Activated CD8-positive, alpha-beta T cell treated with anti-CD3 and anti-CD28 coated beads, Interleukin-2, amount 10 ng/mL, durations not matched to agents 7 days and 5 days (primary cell): ENCODE measurements at regions not wholly inside any gene's neighbourhood (a gene's known extent, or its start where the extent isn't known, plus 50 kb on each side); places are given as distances from the start of the nearest gene placed in this dataset.
"Not testable (repeated sequence)": the region's sequence is repeated elsewhere in the genome, so short reads cannot be mapped to it uniquely, and the experiment has no call there.

ENCODE experiments used
- ATAC-seq: fragments of 150-1000 bp; cut with Tn5 transposase; one replicate; pipeline ENCODE4 v1.10.0; 2021; ENCODE audit warnings: moderate library complexity
- CTCF ChIA-PET: fragments of 350-600 bp; sonication (Branson Sonifier 250); formaldehyde crosslinking; loops from one replicate; lab custom pipeline; 2021; ENCODE audit warnings: antibody characterized with exemption; lab: Charles Lee
- POLR2A ChIA-PET: fragments of 350-600 bp; sonication (Branson Sonifier 250); formaldehyde crosslinking; loops from one replicate; lab custom pipeline; 2021; ENCODE audit warnings: antibody characterized with exemption; lab: Charles Lee
- DNase-seq: peaks from one replicate; pipeline ENCODE4 v3.0.0-alpha.2; 2020
- H3K27ac Mint-ChIP-seq: one replicate; pipeline ENCODE4 v1.8.0; 2021; ENCODE audit warnings: mild to moderate bottlenecking, mixed read lengths
- H3K27me3 Mint-ChIP-seq: one replicate; pipeline ENCODE4 v1.8.0; 2021; ENCODE audit warnings: low read depth, mixed read lengths
- H3K36me3 Mint-ChIP-seq: one replicate; pipeline ENCODE4 v1.8.0; 2021; ENCODE audit warnings: low read depth, mixed read lengths
- H3K4me1 Mint-ChIP-seq: one replicate; pipeline ENCODE4 v1.8.0; 2021; ENCODE audit warnings: low read depth, mixed read lengths
- H3K4me3 Mint-ChIP-seq: one replicate; pipeline ENCODE4 v1.8.0; 2021; ENCODE audit warnings: mild to moderate bottlenecking, mixed read lengths
- H3K9me3 Mint-ChIP-seq: one replicate; pipeline ENCODE4 v1.8.0; 2022; ENCODE audit warnings: mixed read lengths; ENCODE audit not compliant: insufficient read depth

DNA sequence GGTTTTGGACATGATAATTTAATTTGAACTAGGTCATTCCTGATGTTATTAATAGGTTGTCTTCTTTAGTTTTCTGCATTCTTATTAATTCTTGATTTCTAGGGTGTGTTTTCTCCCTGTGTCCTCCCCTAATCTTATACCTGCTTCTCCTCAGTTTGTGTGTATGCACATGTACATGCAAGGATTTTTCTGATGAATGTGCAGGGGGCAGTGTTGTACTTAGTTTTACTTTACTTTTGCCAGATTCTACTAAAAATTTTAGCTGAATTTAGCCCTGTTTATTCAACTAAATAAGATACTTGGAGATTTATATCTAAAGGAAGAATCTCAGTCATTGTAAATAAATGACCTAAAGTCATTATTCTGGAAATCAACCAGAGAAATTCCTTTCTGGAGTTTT is 144.8 kb downstream of the SEPTIN7 start:
- H3K27me3 Mint-ChIP-seq, H3K4me1 Mint-ChIP-seq, H3K9me3 Mint-ChIP-seq, H3K27ac Mint-ChIP-seq, POLR2A ChIA-PET, ATAC-seq, DNase-seq, CTCF ChIA-PET, H3K36me3 Mint-ChIP-seq, H3K4me3 Mint-ChIP-seq: not testable (repeated sequence)

DNA sequence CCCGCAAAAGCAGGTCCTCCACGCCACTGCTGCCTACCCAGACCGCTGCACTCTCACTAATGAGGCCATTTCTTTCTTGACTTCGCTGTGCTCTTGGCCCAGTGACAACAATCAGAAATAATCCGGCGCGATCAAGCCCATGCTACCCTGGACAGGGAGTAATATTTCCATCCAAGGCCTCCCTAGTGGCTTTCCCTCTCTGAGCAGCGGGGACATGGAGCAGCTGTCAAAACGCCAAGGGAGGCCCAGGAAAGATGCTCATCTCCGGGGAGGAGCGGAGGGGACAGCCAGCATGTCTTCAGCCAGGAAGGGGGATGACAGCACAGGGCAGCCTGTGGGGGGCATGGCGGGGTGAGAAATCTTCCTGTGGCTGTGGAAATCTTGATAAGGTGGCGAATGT is 154.9 kb downstream of the SEPTIN7 start:
- POLR2A ChIA-PET, ATAC-seq: not testable (repeated sequence)

DNA sequence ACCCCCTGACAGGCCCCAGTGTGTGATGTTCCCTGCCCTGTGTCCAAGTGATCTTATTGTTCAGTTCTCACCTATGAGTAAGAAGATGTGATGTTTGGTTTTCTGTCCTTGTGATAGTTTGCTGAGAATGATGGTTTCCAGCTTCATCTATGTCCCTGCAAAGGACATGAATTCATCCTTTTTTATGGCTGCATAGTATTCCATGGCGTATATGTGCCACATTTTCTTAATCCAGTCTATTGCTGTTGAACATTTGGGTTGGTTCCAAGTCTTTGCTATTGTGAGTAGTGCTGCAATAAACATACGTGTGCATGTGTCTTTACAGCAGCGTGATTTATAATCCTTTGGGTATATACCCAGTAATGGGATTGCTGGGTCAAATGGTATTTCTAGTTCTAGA is 156.1 kb downstream of the SEPTIN7 start:
- ATAC-seq, H3K4me1 Mint-ChIP-seq, CTCF ChIA-PET, H3K36me3 Mint-ChIP-seq, DNase-seq, POLR2A ChIA-PET, H3K27me3 Mint-ChIP-seq, H3K4me3 Mint-ChIP-seq, H3K27ac Mint-ChIP-seq, H3K9me3 Mint-ChIP-seq: not testable (repeated sequence)

More for the DNA sequence above, 154.9 kb downstream of the SEPTIN7 start:
- H3K36me3 Mint-ChIP-seq, H3K4me1 Mint-ChIP-seq, H3K9me3 Mint-ChIP-seq, CTCF ChIA-PET, H3K27me3 Mint-ChIP-seq, H3K4me3 Mint-ChIP-seq, DNase-seq, H3K27ac Mint-ChIP-seq: not testable (repeated sequence)

DNA sequence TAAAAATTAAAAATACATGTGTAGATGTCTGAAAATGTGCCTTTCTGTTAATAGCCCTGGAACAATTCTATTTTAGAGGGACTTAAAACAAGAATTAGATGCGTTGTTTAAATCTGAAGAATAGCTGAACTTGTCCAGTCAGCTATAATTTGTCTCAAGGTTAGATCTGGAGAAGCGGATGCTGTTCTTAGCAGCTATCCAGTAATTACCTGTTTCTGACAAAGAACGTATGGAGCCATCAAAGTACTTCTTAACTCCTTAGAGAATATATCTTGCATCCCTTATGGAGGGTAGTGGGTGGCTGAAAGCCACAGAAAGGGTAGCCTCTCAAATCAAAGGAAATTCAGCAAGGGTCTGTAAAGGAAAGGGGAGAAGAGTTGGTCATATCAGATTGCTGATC is 160.4 kb downstream of the SEPTIN7 start:
- H3K27ac Mint-ChIP-seq, ATAC-seq, H3K4me1 Mint-ChIP-seq, H3K9me3 Mint-ChIP-seq, POLR2A ChIA-PET, H3K27me3 Mint-ChIP-seq, CTCF ChIA-PET, DNase-seq, H3K36me3 Mint-ChIP-seq, H3K4me3 Mint-ChIP-seq: not testable (repeated sequence)

DNA sequence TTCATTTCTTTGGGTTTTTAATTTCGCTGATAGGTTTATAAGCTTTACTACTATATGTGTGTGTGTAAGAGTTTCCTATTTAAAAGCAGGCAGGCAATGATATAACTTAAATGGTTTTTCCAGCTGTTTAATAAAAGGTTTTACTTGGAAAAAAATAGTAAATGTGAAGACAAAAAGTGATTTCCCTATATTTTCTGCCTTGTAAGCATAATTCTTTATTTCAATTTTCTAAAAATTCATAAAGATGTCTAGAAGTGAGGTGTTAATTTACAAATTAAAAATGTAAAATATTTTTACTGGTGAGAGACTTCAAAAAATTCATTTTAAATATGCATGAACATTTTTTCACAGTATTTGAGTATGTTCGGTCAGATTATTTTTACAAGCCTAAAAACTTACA is 161.8 kb downstream of the SEPTIN7 start:
- POLR2A ChIA-PET, CTCF ChIA-PET, H3K36me3 Mint-ChIP-seq, ATAC-seq, H3K27me3 Mint-ChIP-seq, H3K27ac Mint-ChIP-seq, H3K4me3 Mint-ChIP-seq, H3K4me1 Mint-ChIP-seq, DNase-seq, H3K9me3 Mint-ChIP-seq: not testable (repeated sequence)

DNA sequence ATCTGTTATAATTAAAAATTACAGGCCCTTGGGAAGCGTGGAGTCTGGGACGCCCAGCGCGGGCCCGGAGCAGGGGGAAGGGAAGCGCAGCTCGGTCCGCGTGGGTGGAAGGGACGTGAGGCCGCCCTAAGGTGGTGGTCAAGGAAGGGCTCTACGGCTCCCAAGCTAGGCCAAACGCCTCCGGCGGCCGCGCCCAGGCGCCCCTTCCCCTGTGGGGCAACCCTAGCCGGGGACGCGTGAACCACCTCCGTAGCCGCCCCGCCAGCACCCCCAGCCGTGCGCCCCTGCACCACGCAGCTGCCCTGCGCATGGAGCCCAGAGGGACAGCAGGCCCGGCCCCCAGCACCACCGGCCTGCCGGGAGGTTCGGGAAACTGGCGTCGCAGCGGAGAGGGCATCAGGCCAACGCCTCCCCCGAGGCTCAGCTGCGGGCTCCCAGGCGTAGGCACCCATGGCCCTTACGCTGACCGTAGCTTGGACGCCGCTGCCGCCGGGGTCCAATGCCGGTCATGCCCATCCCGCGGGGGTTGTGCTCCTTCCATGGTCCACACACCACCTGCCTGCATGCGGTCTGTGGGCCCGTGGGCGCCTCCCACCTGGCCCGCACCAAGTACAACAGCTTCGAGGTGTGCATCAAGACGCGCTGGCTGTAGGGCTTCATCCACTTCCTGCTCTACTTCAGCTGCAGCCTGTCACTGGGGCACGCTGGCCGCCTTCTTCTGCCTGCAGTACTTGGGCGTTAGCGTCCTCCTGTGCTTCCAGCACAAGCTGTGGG is 166.7 kb downstream of the SEPTIN7 start:
- POLR2A ChIA-PET = no interaction called here
- no peaks in the 10 kb centered on the region for H3K9me3 Mint-ChIP-seq
- H3K36me3 Mint-ChIP-seq = no peaks in the 10 kb centered on the region
- no peak overlapping the region for H3K27ac Mint-ChIP-seq
- CTCF ChIA-PET = interaction anchor here (1.4 kb wide), 1 partner anchor 50 kb away, joined by 3 read pairs; no protein-coding TSS in a partner anchor
- H3K4me3 Mint-ChIP-seq = no peak overlapping the region
- no peaks in the 10 kb centered on the region for H3K4me1 Mint-ChIP-seq
- no peak for DNase-seq
- H3K27me3 Mint-ChIP-seq = peaks cover 17% of the 10 kb centered on the region
- ATAC-seq = no peak

DNA sequence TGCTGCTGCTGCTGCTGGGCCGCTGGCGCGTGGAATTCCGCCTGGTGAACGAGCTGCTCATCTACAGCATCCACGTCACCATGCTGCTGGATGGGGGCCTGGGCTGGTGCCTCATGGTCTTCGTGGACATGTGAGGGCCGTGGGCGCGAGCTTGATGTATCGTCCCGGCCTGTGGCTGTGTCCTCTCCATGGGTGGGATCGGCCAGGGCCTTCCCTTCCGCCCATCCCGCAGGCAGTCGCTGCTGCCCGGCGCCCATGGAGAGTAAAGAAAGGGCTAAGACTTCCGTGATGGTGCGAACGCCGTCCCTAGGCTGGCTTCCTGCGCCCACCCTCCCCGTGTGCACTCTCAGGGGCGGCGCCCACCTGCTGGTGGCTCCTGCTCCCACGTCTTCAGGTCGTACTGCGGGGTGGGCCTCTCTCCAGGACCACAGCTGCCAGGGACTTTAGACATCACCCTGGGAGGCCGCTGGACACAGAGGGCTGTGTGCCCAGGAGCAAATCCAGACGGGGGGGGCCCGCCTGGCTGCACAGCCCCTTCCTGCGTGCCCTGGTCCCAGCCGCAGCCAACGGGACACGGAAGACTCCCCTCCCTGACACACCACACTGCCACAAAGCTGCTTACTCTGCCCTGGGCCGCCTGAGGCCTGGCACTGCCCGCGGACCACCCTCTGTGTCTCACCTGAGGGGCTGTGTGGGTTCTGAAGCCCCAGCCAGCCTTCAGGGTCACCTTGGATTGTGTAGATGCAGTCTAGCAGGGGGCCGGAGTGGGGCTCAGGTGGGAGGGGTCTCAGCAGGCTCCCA is 167.5 kb downstream of the SEPTIN7 start:
- Mint-ChIP-seq H3K4me1 (no peaks in the 10 kb centered on the region), H3K9me3 (no peaks in the 10 kb centered on the region), H3K27me3 (peaks cover 19% of the 10 kb centered on the region), H3K27ac (no peak overlapping the region), H3K36me3 (no peaks in the 10 kb centered on the region), H3K4me3 (no peak overlapping the region)
- POLR2A ChIA-PET = no interaction called here
- CTCF ChIA-PET = interaction anchor here (1.4 kb wide), 1 partner anchor 51 kb away, joined by 3 read pairs; no protein-coding TSS in a partner anchor
- ATAC-seq (no peak), DNase-seq (no peak)

DNA sequence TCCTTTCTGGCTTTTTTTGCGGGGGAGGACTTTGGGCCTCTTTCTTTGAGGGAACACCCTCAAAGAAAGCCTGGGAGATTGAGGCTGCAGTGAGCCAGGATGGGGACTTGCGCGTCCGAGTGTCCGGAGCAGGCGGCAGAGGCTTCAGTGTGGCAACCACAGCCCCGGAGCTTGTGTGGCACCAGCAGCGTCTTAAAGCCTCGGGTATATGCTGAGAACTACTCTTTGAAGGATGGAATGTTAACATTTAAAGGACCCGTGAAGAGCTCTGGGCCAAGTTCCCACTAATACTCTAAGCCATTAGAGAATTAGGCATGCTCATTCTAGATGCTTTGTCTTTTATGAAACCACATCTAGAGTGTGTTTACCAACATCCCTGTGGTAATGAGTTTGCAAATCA is 168.2 kb downstream of the SEPTIN7 start:
- no peak for ATAC-seq
- Mint-ChIP-seq H3K4me1 (no peaks in the 10 kb centered on the region), H3K4me3 (no peak overlapping the region), H3K27me3 (peaks cover 22% of the 10 kb centered on the region), H3K9me3 (no peaks in the 10 kb centered on the region), H3K36me3 (no peaks in the 10 kb centered on the region), H3K27ac (no peak overlapping the region)
- ChIA-PET POLR2A (no interaction called here), CTCF (interaction anchor here (1.4 kb wide), 1 partner anchor 52 kb away, joined by 3 read pairs; no protein-coding TSS in a partner anchor)
- no peak for DNase-seq

DNA sequence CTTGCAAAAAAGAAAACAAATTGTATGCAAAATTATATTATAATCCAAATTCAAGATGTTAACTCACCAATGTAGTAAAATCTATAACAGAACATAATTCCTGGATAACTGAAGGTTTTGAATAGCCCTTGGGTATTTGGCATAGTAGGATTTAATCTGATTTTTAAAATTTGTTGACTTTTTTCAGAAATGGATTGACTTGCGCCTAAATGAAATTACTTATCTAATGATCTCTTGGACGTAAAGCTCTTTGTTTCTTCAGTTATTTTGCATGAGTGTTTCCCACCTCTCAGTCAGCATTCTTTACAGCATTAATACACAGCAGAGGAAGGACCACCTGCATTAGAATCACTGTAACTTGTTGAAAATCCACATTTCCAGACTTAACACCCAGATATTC is 169.6 kb downstream of the SEPTIN7 start:
- POLR2A ChIA-PET = no interaction called here
- Mint-ChIP-seq H3K4me1 (no peaks in the 10 kb centered on the region), H3K36me3 (no peaks in the 10 kb centered on the region), H3K9me3 (no peaks in the 10 kb centered on the region), H3K27me3 (peaks cover 22% of the 10 kb centered on the region), H3K4me3 (no peak overlapping the region), H3K27ac (no peak overlapping the region)
- ATAC-seq (no peak), DNase-seq (no peak)
- CTCF ChIA-PET = no interaction called here

DNA sequence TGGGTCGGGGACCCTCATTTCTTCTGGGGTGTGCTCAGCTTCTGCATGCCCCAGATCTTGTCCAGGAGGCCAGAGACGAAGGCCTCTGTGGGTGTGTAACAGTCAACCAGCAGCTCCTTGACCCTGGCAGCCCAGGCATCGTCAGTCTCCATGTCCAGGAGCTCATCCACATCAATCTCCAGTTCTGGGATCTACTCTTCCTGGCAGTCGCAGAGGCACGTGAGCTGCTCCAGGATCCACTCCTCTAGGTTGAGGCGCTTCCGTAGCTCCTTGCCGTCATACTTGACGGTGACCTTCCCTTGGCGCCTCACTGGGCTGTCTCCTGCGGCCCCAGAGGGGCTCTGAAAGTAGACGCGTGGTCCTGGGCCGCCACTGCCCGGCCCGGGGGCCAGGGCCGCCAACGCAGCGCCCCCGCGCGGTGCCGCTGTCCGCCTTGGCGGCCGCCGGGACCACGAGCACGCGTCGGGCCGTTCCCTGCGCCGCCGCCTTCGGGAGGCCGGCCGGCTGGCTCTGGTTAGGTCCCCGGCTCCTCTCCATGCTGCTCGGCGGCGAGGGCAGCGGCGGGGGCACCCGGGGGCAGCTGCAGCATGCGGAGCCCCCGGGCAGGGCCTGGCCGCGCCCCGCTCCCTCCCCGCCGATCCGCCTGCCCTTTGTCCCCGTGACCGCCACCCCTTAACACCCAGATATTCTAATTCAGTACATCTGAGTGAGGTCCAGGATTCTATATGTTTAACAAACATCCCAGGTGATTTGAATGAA is 170.5 kb downstream of the SEPTIN7 start:
- Mint-ChIP-seq H3K4me1 (no peaks in the 10 kb centered on the region), H3K36me3 (no peaks in the 10 kb centered on the region), H3K27ac (no peak overlapping the region), H3K4me3 (no peak overlapping the region), H3K27me3 (peaks cover 22% of the 10 kb centered on the region), H3K9me3 (no peaks in the 10 kb centered on the region)
- ChIA-PET CTCF (interaction anchor here (0.6 kb wide), 1 partner anchor 13 kb away, joined by 5 read pairs; no protein-coding TSS in a partner anchor), POLR2A (no interaction called here)
- no peak for DNase-seq
- ATAC-seq = peak; percentile 54

DNA sequence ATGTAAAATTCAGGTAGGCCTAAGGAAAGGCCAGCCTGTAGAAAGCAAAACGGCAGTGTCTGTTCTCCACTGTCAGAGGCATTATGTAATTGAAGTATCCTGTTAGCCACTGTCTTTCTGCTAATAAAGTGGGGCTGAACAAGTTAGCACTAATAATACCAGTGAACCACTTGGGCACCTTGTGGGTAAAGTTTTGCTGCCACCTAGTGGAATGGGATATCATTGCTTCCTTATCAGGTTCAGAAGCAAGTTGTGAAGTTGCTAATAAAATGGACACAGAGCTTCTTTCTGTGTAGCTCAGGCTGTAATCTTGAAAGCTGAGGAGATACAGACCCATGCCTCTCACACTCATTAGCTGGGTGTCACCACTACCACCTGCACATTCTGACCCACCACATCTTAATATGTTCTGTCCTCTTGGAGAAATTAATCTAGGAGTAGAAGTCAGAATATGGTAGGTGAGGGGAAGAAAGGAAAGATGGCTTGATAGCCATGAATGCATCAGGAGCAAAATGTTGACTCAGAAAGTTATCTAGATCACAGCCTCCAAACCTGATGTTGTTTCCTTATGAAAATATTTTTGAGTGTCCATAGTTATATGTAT is 175.1 kb downstream of the SEPTIN7 start:
- CTCF ChIA-PET = interaction anchor here (0.7 to 1.4 kb wide), 16 partner anchors 9 to 345 kb away, joined by 3 to 18 read pairs (median 4); no protein-coding TSS in a partner anchor
- Mint-ChIP-seq H3K27ac (no peak overlapping the region), H3K36me3 (no peaks in the 10 kb centered on the region), H3K27me3 (peaks cover 20% of the 10 kb centered on the region), H3K9me3 (no peaks in the 10 kb centered on the region), H3K4me3 (no peak overlapping the region), H3K4me1 (peaks cover 1% of the 10 kb centered on the region)
- peak; percentile 74 for DNase-seq
- peak; percentile 79 for ATAC-seq
- POLR2A ChIA-PET = no interaction called here
